ENCODE measurements at regions not wholly inside any gene's neighbourhood (a gene's known extent, or its start where the extent isn't known, plus 50 kb on each side); places are given as distances from the start of the nearest gene placed in this dataset.

DNA sequence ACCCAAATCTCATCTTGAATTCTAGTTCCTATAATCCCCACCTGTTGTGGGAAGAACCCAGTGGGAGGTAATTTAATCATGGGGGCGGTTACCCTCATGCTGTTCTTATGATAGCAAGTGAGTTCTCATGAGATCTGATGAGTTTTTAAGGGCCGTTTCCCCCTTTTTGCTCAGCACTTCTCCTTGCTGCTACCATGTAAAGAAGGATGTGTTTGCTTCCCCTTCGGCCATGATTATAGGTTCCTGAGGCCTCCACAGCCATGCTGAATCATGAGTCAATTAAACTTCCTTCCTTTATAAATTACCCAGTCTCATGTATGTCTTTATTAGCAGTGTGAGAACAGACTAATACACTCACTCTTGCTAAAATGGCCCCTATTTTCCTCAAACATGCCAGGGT lies 374.7 kb downstream of the TUSC7 start:
- intact Hi-C loops (cut with DNase I): no loop called here
- ATAC-seq: no peak

DNA sequence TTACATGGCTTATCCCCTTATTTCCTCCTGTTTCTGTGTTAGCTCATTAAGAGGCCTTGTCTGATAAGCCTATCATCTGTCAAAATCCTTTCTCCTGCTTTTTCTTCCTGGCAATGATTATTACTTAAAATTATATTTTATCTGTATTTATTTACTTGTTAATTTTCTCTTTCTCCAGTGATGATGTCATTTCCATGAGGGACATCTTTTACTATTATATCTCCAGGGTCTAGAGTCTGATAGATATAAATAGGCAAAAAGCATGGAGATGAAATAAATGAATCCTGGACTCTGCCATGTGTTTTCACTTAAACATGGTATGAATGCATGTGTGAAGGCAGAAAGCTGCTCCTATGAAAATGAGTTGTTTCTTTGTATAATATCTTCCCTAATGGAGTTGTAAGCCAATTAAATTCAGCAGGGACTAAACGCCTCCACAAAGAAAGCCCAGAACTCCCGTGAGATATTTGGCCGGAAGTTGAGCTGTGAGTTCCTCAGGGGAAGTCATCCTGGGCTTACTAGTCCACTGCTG lies 375.2 kb downstream of the TUSC7 start:
- Histone ChIP-seq H3K9me3 (no peaks in the 10 kb centered on the region), H3K27ac (no peak overlapping the region), H3K27me3 (no peaks in the 10 kb centered on the region), H3K4me1 (no peaks in the 10 kb centered on the region), H3K4me3 (no peak overlapping the region), H3K36me3 (no peaks in the 10 kb centered on the region)
- DNase-seq (no peak), ATAC-seq (no peak)
- WGBS (ENCODE audit: insufficient coverage, low coverage, low lambda C conversion rate, missing lambda C conversion rate): 3% methylated on average over 3 of the region's 3 CpGs
- intact Hi-C loops (cut with DNase I): no loop called here
- TF ChIP-seq, protein P1, sequence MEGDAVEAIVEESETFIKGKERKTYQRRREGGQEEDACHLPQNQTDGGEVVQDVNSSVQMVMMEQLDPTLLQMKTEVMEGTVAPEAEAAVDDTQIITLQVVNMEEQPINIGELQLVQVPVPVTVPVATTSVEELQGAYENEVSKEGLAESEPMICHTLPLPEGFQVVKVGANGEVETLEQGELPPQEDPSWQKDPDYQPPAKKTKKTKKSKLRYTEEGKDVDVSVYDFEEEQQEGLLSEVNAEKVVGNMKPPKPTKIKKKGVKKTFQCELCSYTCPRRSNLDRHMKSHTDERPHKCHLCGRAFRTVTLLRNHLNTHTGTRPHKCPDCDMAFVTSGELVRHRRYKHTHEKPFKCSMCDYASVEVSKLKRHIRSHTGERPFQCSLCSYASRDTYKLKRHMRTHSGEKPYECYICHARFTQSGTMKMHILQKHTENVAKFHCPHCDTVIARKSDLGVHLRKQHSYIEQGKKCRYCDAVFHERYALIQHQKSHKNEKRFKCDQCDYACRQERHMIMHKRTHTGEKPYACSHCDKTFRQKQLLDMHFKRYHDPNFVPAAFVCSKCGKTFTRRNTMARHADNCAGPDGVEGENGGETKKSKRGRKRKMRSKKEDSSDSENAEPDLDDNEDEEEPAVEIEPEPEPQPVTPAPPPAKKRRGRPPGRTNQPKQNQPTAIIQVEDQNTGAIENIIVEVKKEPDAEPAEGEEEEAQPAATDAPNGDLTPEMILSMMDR (IDR thresholded peaks at IDR 0.05): no peak
- TF ChIP-seq POLR2A (IDR thresholded peaks at IDR 0.05): no peak

More for the DNA sequence above, 374.7 kb downstream of the TUSC7 start:
- Histone ChIP-seq H3K9me3 (no peaks in the 10 kb centered on the region), H3K4me1 (no peaks in the 10 kb centered on the region), H3K4me3 (no peak overlapping the region), H3K36me3 (no peaks in the 10 kb centered on the region), H3K27ac (no peak overlapping the region), H3K27me3 (no peaks in the 10 kb centered on the region)
- TF ChIP-seq POLR2A (IDR thresholded peaks at IDR 0.05): no peak
- TF ChIP-seq, protein P1 (IDR thresholded peaks at IDR 0.05): no peak
- DNase-seq: no peak
- 33% methylated on average over 3 of the region's 3 CpGs for WGBS (ENCODE audit: insufficient coverage, low coverage, low lambda C conversion rate, missing lambda C conversion rate)

DNA sequence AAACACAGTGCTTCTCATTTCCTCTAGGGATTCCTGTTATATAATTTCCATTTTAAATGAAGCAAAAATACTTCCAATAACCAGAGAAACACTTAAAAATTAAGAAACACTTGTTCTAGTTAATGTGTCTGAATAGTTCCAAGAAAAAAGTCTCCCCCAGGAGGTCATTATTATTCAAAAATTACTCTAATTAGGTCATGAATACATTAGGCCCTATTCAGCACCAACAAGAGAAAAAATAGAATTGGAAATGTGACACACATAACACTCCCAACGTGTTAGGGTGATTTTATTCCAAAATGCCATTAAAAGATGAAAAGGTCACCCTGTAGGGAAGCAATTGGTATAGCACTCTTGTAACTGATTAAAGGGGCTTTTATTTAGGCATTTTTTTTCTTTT lies 382.1 kb downstream of the TUSC7 start:
- ATAC-seq: no peak
- DNase-seq: no peak
- intact Hi-C loops (cut with DNase I): no loop called here
- no peak overlapping the region for H3K4me3 ChIP-seq
- no peaks in the 10 kb centered on the region for H3K9me3 ChIP-seq
- no peaks in the 10 kb centered on the region for H3K27me3 ChIP-seq
- WGBS (ENCODE audit: insufficient coverage, low coverage, low lambda C conversion rate, missing lambda C conversion rate): 21% methylated on average over 1 of the region's 1 CpG
- H3K4me1 ChIP-seq: no peaks in the 10 kb centered on the region
- H3K36me3 ChIP-seq: no peaks in the 10 kb centered on the region
- no peak for TF ChIP-seq POLR2A (IDR thresholded peaks at IDR 0.05)
- TF ChIP-seq, protein P1 (IDR thresholded peaks at IDR 0.05): no peak
- H3K27ac ChIP-seq: no peak overlapping the region

DNA sequence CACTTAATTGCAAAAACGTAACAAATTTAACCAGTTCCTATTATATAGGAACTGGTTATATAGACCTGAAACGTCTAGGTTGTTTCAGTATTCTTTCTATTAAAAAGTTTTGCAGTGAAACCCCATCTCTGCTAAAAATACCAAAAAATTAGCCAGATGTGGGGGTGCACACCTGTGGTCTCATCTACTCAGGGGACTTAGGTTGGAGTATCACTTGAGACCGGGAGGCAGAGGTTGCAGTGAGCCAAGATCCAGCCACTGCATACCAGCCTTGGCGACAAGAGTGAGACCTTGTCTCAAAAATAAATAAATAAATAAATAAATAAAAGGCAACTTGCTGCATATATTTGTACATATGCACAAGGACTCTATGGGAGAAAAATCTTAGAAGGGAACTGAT lies 387.0 kb downstream of the TUSC7 start:
- no peak overlapping the region for H3K27ac ChIP-seq
- WGBS (ENCODE audit: insufficient coverage, low coverage, low lambda C conversion rate, missing lambda C conversion rate): 62% methylated on average over 4 of the region's 4 CpGs
- no peaks in the 10 kb centered on the region for H3K36me3 ChIP-seq
- no peak for TF ChIP-seq POLR2A (IDR thresholded peaks at IDR 0.05)
- TF ChIP-seq, protein P1 (IDR thresholded peaks at IDR 0.05): no peak
- no peak for ATAC-seq
- H3K27me3 ChIP-seq: no peaks in the 10 kb centered on the region
- no peak for DNase-seq
- intact Hi-C loops (cut with DNase I): no loop called here
- no peaks in the 10 kb centered on the region for H3K9me3 ChIP-seq
- no peak overlapping the region for H3K4me3 ChIP-seq
- no peaks in the 10 kb centered on the region for H3K4me1 ChIP-seq

DNA sequence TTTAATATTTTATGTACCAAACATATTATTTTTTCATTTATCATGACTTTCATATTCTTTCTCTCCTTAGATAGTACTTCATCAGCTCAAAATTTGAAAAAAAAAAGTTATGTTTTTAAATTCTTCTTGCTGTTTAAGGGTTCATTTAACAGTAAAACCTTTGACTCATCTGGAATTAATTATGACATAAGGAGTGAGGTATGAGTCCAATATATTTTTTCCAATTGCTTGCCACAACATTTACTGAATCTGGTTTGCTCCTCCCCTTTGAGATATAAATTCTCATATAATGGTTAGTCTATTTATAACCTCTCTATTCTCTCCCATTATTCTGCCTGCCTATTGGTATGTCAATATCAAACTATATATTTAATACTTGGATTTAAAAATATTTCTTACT lies 387.8 kb downstream of the TUSC7 start:
- no peak for DNase-seq
- H3K27me3 ChIP-seq: no peaks in the 10 kb centered on the region
- no peak overlapping the region for H3K27ac ChIP-seq
- no peak overlapping the region for H3K4me3 ChIP-seq
- no peaks in the 10 kb centered on the region for H3K9me3 ChIP-seq
- no peaks in the 10 kb centered on the region for H3K36me3 ChIP-seq
- intact Hi-C loops (cut with DNase I): no loop called here
- ATAC-seq: no peak
- no peak for TF ChIP-seq POLR2A (IDR thresholded peaks at IDR 0.05)
- TF ChIP-seq, protein P1 (IDR thresholded peaks at IDR 0.05): no peak
- no peaks in the 10 kb centered on the region for H3K4me1 ChIP-seq

Data from right lobe of liver (tissue), 6 donors.